C4-2B (cell line): ENCODE measurements at regions not wholly inside any gene's neighbourhood (a gene's known extent, or its start where the extent isn't known, plus 50 kb on each side); places are given as distances from the start of the nearest gene placed in this dataset.

Source experiments
- ZFX ChIP-seq: fragments of 450-650 bp; IDR thresholded peaks from 2 replicates; pipeline ENCODE4 v1.6.1; 2017
- TF ChIP-seq, protein P1 (sequence below): fragments of 450-650 bp; conservative IDR thresholded peaks from 2 replicates; pipeline ENCODE4 v1.5.1; 2017; ENCODE audit warnings: mild to moderate bottlenecking

DNA sequence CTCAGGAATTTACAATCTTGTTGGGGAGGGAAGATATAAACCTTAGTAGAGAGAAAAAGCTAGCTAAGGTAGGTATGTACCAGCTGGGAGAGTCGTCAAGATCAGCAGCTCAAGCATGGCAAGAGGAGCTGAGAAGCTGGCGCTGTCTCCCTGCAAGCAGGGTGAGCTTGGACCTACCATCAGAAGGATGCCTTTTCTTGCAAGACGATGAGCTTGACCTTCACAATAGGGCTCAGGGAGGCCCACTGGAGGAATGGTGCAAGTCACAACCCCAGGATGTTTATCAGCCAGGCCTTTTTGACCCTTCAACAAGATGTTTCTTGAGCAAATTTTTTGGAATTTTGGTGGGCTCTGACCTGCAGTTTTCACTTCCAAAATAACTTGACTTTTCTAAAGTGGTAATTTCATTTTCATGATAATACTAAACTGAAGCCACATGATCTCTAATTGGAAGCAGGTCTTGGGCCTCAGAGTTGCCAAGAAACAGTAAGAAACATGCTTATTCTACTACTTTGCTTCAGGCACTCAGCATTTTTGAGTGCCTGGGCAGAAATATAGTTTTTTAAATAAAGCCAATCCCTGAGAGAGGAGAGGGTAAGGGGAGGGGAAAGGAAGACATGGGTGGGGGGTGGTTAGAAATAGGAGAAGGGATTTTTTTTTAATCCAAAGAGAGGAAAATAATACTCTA lies 258.1 kb downstream of the CLIC5 start:
- TF ChIP-seq, protein P1, sequence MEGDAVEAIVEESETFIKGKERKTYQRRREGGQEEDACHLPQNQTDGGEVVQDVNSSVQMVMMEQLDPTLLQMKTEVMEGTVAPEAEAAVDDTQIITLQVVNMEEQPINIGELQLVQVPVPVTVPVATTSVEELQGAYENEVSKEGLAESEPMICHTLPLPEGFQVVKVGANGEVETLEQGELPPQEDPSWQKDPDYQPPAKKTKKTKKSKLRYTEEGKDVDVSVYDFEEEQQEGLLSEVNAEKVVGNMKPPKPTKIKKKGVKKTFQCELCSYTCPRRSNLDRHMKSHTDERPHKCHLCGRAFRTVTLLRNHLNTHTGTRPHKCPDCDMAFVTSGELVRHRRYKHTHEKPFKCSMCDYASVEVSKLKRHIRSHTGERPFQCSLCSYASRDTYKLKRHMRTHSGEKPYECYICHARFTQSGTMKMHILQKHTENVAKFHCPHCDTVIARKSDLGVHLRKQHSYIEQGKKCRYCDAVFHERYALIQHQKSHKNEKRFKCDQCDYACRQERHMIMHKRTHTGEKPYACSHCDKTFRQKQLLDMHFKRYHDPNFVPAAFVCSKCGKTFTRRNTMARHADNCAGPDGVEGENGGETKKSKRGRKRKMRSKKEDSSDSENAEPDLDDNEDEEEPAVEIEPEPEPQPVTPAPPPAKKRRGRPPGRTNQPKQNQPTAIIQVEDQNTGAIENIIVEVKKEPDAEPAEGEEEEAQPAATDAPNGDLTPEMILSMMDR, result no peak
- no peak for TF ChIP-seq ZFX
